K562 (cell line): ENCODE measurements at regions not wholly inside any gene's neighbourhood (a gene's known extent, or its start where the extent isn't known, plus 50 kb on each side); places are given as distances from the start of the nearest gene placed in this dataset.

Experiments used
- ATF3 ChIP-seq, 2 experiments: fragments of 450-650 bp in 1 of 2; sonication (generic) in 1 of 2; formaldehyde crosslinking in 1 of 2; IDR thresholded peaks in 1 of 2; conservative IDR thresholded peaks in 1 of 2; 2 replicates each; pipeline versions ENCODE4 v1.6.1 to v1.8.1; 2016 to 2023; ENCODE audit warnings: mild to moderate bottlenecking in 2 of 2, moderate library complexity in 2 of 2, inconsistent platforms in 1 of 2, missing genetic modification reagents in 1 of 2
- CTCF ChIP-seq, 3 experiments: IDR thresholded peaks in 2 of 3; conservative IDR thresholded peaks in 1 of 3; 2 replicates each; pipeline ENCODE4 v1.5.1; 2011 to 2012; ENCODE audit warnings: low read length in 3 of 3, mild to moderate bottlenecking in 3 of 3, control low read depth in 2 of 3, improper control_type of control experiment in 1 of 3, inconsistent platforms in 1 of 3, low read depth in 1 of 3, mixed read lengths in 1 of 3, moderate library complexity in 1 of 3; ENCODE audit not compliant: insufficient read depth in 2 of 3
- HMG20B ChIP-seq: fragments of 250-450 bp; sonication (Bioruptor Pico); IDR thresholded peaks from 2 replicates; pipeline ENCODE4 v1.5.0; 2021; ENCODE audit warnings: mild to moderate bottlenecking
- KAT7 ChIP-seq: sonication (generic); formaldehyde crosslinking; IDR thresholded peaks from 2 replicates; pipeline ENCODE4 v1.8.0; 2022; ENCODE audit warnings: missing genetic modification reagents, mild to moderate bottlenecking, borderline replicate concordance
- MAX ChIP-seq: sonication (generic); formaldehyde crosslinking; IDR thresholded peaks from 2 replicates; pipeline ENCODE4 v1.9.0; 2022; ENCODE audit warnings: mild to moderate bottlenecking, missing genetic modification reagents
- NFIC ChIP-seq: fragments of 450-650 bp; IDR thresholded peaks from 2 replicates; pipeline ENCODE4 v1.6.1; 2017; ENCODE audit warnings: mild to moderate bottlenecking, inconsistent platforms
- SMAD1 ChIP-seq: fragments of 150-350 bp; IDR thresholded peaks from 2 replicates; pipeline ENCODE4 v1.6.1; 2014; ENCODE audit warnings: low read length, low read depth; ENCODE audit not compliant: partially characterized antibody
- SMAD3 ChIP-seq: fragments of 450-650 bp; formaldehyde crosslinking; conservative IDR thresholded peaks from 2 replicates; pipeline ENCODE4 v1.4.0; 2020; ENCODE audit warnings: mild to moderate bottlenecking
- SMAD4 ChIP-seq: fragments of 250-450 bp; sonication (Bioruptor Pico); conservative IDR thresholded peaks from 2 replicates; pipeline ENCODE4 v1.8.0; 2021; ENCODE audit warnings: inconsistent platforms, mild to moderate bottlenecking, moderate library complexity
- STAT5B ChIP-seq: fragments of 250-450 bp; sonication (Bioruptor Pico); IDR thresholded peaks from 2 replicates; pipeline ENCODE4 v1.8.0; 2021; ENCODE audit warnings: mild to moderate bottlenecking, inconsistent platforms
- ZHX1 ChIP-seq: fragments of 150-350 bp; conservative IDR thresholded peaks from 2 replicates; pipeline ENCODE4 v1.6.1; 2014; ENCODE audit warnings: low read length
- ZNF140 ChIP-seq: fragments of 250-450 bp; sonication (Bioruptor Pico); IDR thresholded peaks from 2 replicates; pipeline ENCODE4 v1.8.0; 2021; ENCODE audit warnings: moderate library complexity, mild to moderate bottlenecking, inconsistent platforms
- ZNF707 ChIP-seq: fragments of 250-450 bp; sonication (Bioruptor Pico); conservative IDR thresholded peaks from 2 replicates; pipeline ENCODE4 v1.8.0; 2022; ENCODE audit warnings: inconsistent platforms, mild to moderate bottlenecking, moderate library complexity

- no peak for TF ChIP-seq ZNF707
- TF ChIP-seq SMAD4 (CRISPR knock-in tag), result no peak
- TF ChIP-seq ATF3 (IDR thresholded peaks at IDR 0.05), result no peak
- TF ChIP-seq ATF3 (CRISPR knock-in tag; conservative IDR thresholded peaks at IDR 0.05), result no peak
- no peak for TF ChIP-seq NFIC
- TF ChIP-seq STAT5B (CRISPR knock-in tag), result no peak
- no peak for TF ChIP-seq KAT7 (CRISPR knock-in tag)
- TF ChIP-seq MAX (CRISPR knock-in tag), result no peak
- TF ChIP-seq ZNF140 (CRISPR knock-in tag), result no peak
- no peak for TF ChIP-seq ZHX1
- no peak for TF ChIP-seq SMAD3
- no peak for TF ChIP-seq SMAD1
- TF ChIP-seq CTCF (IDR thresholded peaks at IDR 0.05 in 2 of 3, conservative IDR thresholded peaks at IDR 0.05 in 1 of 3; ENCODE audit: insufficient read depth in 2 of 3, low read depth in 1 of 3, low read length in 3 of 3), result no peak
- no peak for TF ChIP-seq HMG20B (CRISPR knock-in tag)
These were observed 1731.6 kb upstream of the CELF4 start for GRCh38 chr18:39297225-39297624.
